ENCODE measurements at regions not wholly inside any gene's neighbourhood (a gene's known extent, or its start where the extent isn't known, plus 50 kb on each side); places are given as distances from the start of the nearest gene placed in this dataset.

GRCh38 chr20:24139846-24140245 lies 151.3 kb upstream of the GGTLC1 start:
- no peak for TF ChIP-seq CTCF (IDR thresholded peaks at IDR 0.05)
- TF ChIP-seq ZFX (IDR thresholded peaks at IDR 0.05; ENCODE audit: borderline replicate concordance), result no peak
